ENCODE measurements at regions not wholly inside any gene's neighbourhood (a gene's known extent, or its start where the extent isn't known, plus 50 kb on each side); places are given as distances from the start of the nearest gene placed in this dataset.
"Not testable (repeated sequence)": the region's sequence is repeated elsewhere in the genome, so short reads cannot be mapped to it uniquely, and the experiment has no call there.

DNA sequence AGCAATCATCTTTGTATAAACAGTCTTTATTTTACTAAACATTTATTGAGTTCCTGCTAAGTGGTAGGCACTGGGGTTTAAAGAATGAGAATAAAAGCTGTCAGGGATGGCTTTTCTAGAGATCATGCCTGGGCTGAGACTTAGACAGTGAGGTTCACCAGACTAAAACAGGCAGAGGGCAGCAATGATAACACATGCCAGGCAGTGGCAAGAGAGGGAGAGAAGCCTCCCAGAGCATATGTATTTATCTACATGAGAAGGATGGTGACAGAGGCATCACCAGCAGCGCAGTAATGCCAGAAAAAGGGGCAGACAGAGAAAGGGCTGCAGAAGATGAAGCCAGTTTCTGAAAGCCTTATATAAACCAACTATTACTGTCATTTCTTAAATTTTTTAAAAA, 121.0 kb upstream of the CCDC180 start:
- no peak overlapping the region for H3K27ac ChIP-seq
- intact Hi-C loops (cut with DNase I; ENCODE audit: low total_unique reads): no loop called here
- TF ChIP-seq, protein P1, sequence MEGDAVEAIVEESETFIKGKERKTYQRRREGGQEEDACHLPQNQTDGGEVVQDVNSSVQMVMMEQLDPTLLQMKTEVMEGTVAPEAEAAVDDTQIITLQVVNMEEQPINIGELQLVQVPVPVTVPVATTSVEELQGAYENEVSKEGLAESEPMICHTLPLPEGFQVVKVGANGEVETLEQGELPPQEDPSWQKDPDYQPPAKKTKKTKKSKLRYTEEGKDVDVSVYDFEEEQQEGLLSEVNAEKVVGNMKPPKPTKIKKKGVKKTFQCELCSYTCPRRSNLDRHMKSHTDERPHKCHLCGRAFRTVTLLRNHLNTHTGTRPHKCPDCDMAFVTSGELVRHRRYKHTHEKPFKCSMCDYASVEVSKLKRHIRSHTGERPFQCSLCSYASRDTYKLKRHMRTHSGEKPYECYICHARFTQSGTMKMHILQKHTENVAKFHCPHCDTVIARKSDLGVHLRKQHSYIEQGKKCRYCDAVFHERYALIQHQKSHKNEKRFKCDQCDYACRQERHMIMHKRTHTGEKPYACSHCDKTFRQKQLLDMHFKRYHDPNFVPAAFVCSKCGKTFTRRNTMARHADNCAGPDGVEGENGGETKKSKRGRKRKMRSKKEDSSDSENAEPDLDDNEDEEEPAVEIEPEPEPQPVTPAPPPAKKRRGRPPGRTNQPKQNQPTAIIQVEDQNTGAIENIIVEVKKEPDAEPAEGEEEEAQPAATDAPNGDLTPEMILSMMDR (IDR thresholded peaks at IDR 0.05): no peak
- H3K27me3 ChIP-seq: no peaks in the 10 kb centered on the region
- H3K36me3 ChIP-seq: no peaks in the 10 kb centered on the region
- no peak for DNase-seq
- no peak overlapping the region for H3K4me3 ChIP-seq
- H3K9me3 ChIP-seq: no peaks in the 10 kb centered on the region
- peaks cover 0 to 15% (median 2%) of the 10 kb centered on the region in 4 donors for H3K4me1 ChIP-seq

GRCh38 chr9:97182532-97182931, 124.9 kb upstream of the CCDC180 start:
- H3K27me3 ChIP-seq; H3K4me1 ChIP-seq; H3K36me3 ChIP-seq; H3K4me3 ChIP-seq; intact Hi-C loops (cut with DNase I; ENCODE audit: low total_unique reads); H3K9me3 ChIP-seq; H3K27ac ChIP-seq; DNase-seq: not testable (repeated sequence)

DNA sequence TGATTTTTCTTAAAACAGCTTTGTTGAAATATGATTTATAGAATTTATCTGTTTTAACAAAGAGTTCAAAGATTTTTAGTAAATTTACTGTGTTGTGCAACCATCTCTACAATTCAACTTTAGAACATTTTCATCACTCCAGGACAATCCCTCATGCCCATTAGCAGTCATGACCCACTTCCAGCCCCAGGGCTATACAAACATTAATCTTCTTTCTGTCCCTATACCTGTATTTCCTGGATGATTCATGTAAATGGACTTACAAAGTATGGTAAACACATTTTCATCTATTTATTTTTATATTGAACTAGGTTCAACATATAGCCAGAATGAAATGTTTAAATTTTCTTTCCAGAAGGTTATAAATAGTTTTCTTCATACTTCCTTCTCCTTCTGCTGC, 127.8 kb upstream of the CCDC180 start:
- intact Hi-C loops (cut with DNase I; ENCODE audit: low total_unique reads): no loop called here
- Histone ChIP-seq H3K4me1 (no peaks in the 10 kb centered on the region), H3K36me3 (no peaks in the 10 kb centered on the region), H3K4me3 (no peak overlapping the region), H3K9me3 (no peaks in the 10 kb centered on the region), H3K27ac (no peak overlapping the region), H3K27me3 (no peaks in the 10 kb centered on the region)
- TF ChIP-seq, protein P1 (IDR thresholded peaks at IDR 0.05): no peak
- DNase-seq: no peak

- H3K4me3 ChIP-seq: no peak overlapping the region
These were observed 131.3 kb upstream of the CCDC180 start for GRCh38 chr9:97176206-97176605.

GRCh38 chr9:97168174-97168573, 129.2 kb upstream of the CTSV start:
- H3K36me3 ChIP-seq; H3K9me3 ChIP-seq; H3K27ac ChIP-seq; H3K4me3 ChIP-seq; DNase-seq; intact Hi-C loops (cut with DNase I; ENCODE audit: low total_unique reads); H3K4me1 ChIP-seq; H3K27me3 ChIP-seq: not testable (repeated sequence)

More at GRCh38 chr9:97176206-97176605, 131.3 kb upstream of the CCDC180 start:
- H3K27me3 ChIP-seq: no peaks in the 10 kb centered on the region
- H3K4me1 ChIP-seq: no peaks in the 10 kb centered on the region
- TF ChIP-seq, protein P1 (IDR thresholded peaks at IDR 0.05): no peak
- H3K27ac ChIP-seq: no peak overlapping the region
- DNase-seq: no peak
- no peaks in the 10 kb centered on the region for H3K9me3 ChIP-seq
- no peaks in the 10 kb centered on the region for H3K36me3 ChIP-seq
- intact Hi-C loops (cut with DNase I; ENCODE audit: low total_unique reads): no loop called here

- H3K4me3 ChIP-seq; intact Hi-C loops (cut with DNase I; ENCODE audit: low total_unique reads); H3K27ac ChIP-seq; H3K4me1 ChIP-seq; H3K27me3 ChIP-seq; H3K9me3 ChIP-seq; DNase-seq; H3K36me3 ChIP-seq: not testable (repeated sequence)
These were observed 127.7 kb upstream of the CTSV start for GRCh38 chr9:97166496-97167138.

DNA sequence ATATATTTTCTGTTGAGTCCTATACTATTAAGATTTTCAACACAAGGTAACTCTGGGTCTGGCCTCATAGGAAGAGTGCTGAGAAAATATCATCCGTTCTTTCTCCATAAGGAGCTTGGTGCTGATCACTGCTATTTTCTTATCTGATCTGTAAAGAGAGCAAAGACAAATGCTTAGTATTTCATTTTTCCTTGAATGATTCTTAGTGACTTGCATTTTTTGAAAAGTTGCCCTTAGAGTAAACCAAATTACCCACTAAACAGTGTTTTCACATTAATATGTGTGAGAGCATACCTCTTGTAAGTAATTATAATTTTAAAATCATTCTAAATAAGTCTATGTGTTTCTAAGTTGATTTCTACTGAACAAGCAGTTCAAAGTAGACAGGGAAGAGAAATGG, 121.3 kb upstream of the CTSV start:
- TF ChIP-seq, protein P1 (IDR thresholded peaks at IDR 0.05): no peak
- Histone ChIP-seq H3K4me1 (no peaks in the 10 kb centered on the region), H3K9me3 (no peaks in the 10 kb centered on the region), H3K27ac (no peak overlapping the region), H3K36me3 (no peaks in the 10 kb centered on the region), H3K27me3 (no peaks in the 10 kb centered on the region), H3K4me3 (no peak overlapping the region)
- intact Hi-C loops (cut with DNase I; ENCODE audit: low total_unique reads): no loop called here
- DNase-seq: no peak

GRCh38 chr9:97158722-97159121, 119.8 kb upstream of the CTSV start:
- H3K36me3 ChIP-seq; H3K27ac ChIP-seq; H3K9me3 ChIP-seq; DNase-seq; intact Hi-C loops (cut with DNase I; ENCODE audit: low total_unique reads); H3K4me3 ChIP-seq; H3K4me1 ChIP-seq; H3K27me3 ChIP-seq: not testable (repeated sequence)

DNA sequence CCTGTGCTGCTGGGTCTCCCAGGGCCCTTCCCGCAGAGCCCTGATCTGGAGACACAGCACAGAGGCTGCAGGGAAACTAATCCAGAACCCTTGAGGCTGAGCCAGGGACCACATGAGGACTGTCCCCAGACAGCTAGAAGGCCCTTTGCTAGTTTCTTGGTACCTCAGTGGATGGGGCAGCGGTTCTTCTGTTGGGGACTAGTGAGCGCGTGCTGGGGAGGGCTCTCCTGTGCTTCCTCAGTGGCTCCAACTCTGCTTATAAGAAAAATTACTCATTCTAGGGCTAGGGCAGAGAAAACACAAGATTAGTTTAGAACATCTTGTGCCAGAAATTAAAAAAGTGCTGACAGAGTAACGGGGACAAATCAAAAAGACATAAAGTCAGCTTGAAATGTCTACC, 116.5 kb upstream of the CTSV start:
- H3K4me3 ChIP-seq; H3K27me3 ChIP-seq; intact Hi-C loops (cut with DNase I; ENCODE audit: low total_unique reads); H3K36me3 ChIP-seq; H3K27ac ChIP-seq; H3K9me3 ChIP-seq; DNase-seq; H3K4me1 ChIP-seq: not testable (repeated sequence)
